Neuronal stem cell (in vitro differentiated cells): ENCODE measurements at regions not wholly inside any gene's neighbourhood (a gene's known extent, or its start where the extent isn't known, plus 50 kb on each side); places are given as distances from the start of the nearest gene placed in this dataset.

Source experiments
- DNase-seq: peaks from one replicate; pipeline ENCODE4 v3.0.0-alpha.2; 2013; ENCODE audit warnings: low spot score
- H2AFZ ChIP-seq: one replicate; pipeline ENCODE4 v1.6.1; 2013; ENCODE audit warnings: mild to moderate bottlenecking, low read length, inconsistent platforms
- H2AK5ac ChIP-seq: 2 replicates; pipeline ENCODE4 v1.6.1; 2013; ENCODE audit warnings: low read depth, mild to moderate bottlenecking, inconsistent platforms, low read length, moderate library complexity, mixed read lengths
- H2BK120ac ChIP-seq: 2 replicates; pipeline ENCODE4 v1.6.1; 2013; ENCODE audit warnings: low read depth, mild to moderate bottlenecking, inconsistent platforms, low read length, moderate library complexity, mixed read lengths
- H2BK12ac ChIP-seq: one replicate; pipeline ENCODE4 v1.6.1; 2013; ENCODE audit warnings: low read length, inconsistent platforms
- H2BK15ac ChIP-seq: 2 replicates; pipeline ENCODE4 v1.6.1; 2013; ENCODE audit warnings: mild to moderate bottlenecking, low read length, inconsistent platforms, mixed read lengths
- H2BK5ac ChIP-seq: one replicate; pipeline ENCODE4 v1.6.1; 2013; ENCODE audit warnings: inconsistent platforms, mild to moderate bottlenecking, low read length, moderate library complexity
- H3K14ac ChIP-seq: one replicate; pipeline ENCODE4 v1.6.1; 2013; ENCODE audit warnings: low read length, inconsistent platforms
- H3K18ac ChIP-seq: 2 replicates; pipeline ENCODE4 v1.6.1; 2013; ENCODE audit warnings: low read length, inconsistent platforms
- H3K23ac ChIP-seq: 2 replicates; pipeline ENCODE4 v1.6.1; 2013; ENCODE audit warnings: low read depth, mild to moderate bottlenecking, mixed read lengths, low read length, inconsistent platforms; ENCODE audit not compliant: poor library complexity
- H3K27ac ChIP-seq: replicated peaks from 3 replicates; pipeline ENCODE4 v1.5.1; 2013; ENCODE audit warnings: low read length, inconsistent platforms
- H3K27me3 ChIP-seq, 3 experiments: 2 replicates each; pipeline ENCODE4 v1.6.1; 2013; ENCODE audit warnings: low read length in 3 of 3, mild to moderate bottlenecking in 2 of 3, inconsistent platforms in 1 of 3, low read depth in 1 of 3, mixed read lengths in 1 of 3, moderate library complexity in 1 of 3; ENCODE audit not compliant: control insufficient read depth in 3 of 3, insufficient read depth in 3 of 3
- H3K36me3 ChIP-seq, 2 donors: replicated peaks in 1 of 2; 2 replicates each; pipeline ENCODE4 v1.6.1; 2013; ENCODE audit warnings: low read length in 2 of 2; ENCODE audit not compliant: control insufficient read depth in 2 of 2, insufficient read depth in 2 of 2
- H3K4ac ChIP-seq: 2 replicates; pipeline ENCODE4 v1.6.1; 2013; ENCODE audit warnings: inconsistent platforms, mild to moderate bottlenecking, low read length, moderate library complexity
- H3K4me1 ChIP-seq, 2 donors: 1 replicate in 1 of 2; 2 replicates in 1 of 2; pipeline ENCODE4 v1.6.1; 2013; ENCODE audit warnings: low read length in 2 of 2, low read depth in 1 of 2; ENCODE audit not compliant: control insufficient read depth in 2 of 2, insufficient read depth in 1 of 2
- H3K4me2 ChIP-seq: one replicate; pipeline ENCODE4 v1.6.1; 2013; ENCODE audit warnings: mild to moderate bottlenecking, low read length, inconsistent platforms; ENCODE audit not compliant: insufficient read depth, poor library complexity, severe bottlenecking
- H3K4me3 ChIP-seq, 2 donors: 2 replicates each; pipeline ENCODE4 v1.5.1; 2013; ENCODE audit warnings: low read length in 2 of 2, mild to moderate bottlenecking in 2 of 2, inconsistent platforms in 1 of 2, moderate library complexity in 1 of 2
- H3K79me1 ChIP-seq: one replicate; pipeline ENCODE4 v1.6.1; 2013; ENCODE audit warnings: low read depth, mild to moderate bottlenecking, inconsistent platforms, low read length, moderate library complexity
- H3K9ac ChIP-seq: one replicate; pipeline ENCODE4 v1.6.1; 2013; ENCODE audit warnings: mild to moderate bottlenecking, low read depth, low read length, inconsistent platforms; ENCODE audit not compliant: poor library complexity
- H3K9me3 ChIP-seq, 2 donors: replicated peaks in 1 of 2; 2 replicates each; pipeline versions ENCODE3 to v1.6.1; 2013; ENCODE audit warnings: low read length in 2 of 2, mild to moderate bottlenecking in 2 of 2, inconsistent platforms in 1 of 2, low read depth in 1 of 2, mixed read lengths in 1 of 2, moderate library complexity in 1 of 2; ENCODE audit not compliant: control insufficient read depth in 2 of 2, insufficient read depth in 1 of 2
- H4K8ac ChIP-seq: one replicate; pipeline ENCODE4 v1.6.1; 2013; ENCODE audit warnings: low read depth, mild to moderate bottlenecking, inconsistent platforms, low read length, moderate library complexity
- H4K91ac ChIP-seq: one replicate; pipeline ENCODE4 v1.6.1; 2013; ENCODE audit warnings: low read length, low read depth, mild to moderate bottlenecking, inconsistent platforms; ENCODE audit not compliant: poor library complexity
- WGBS, 2 donors: extraction: QIAGEN DNeasy Blood & Tissue Kit; methylation state at CpG; one replicate each; pipeline ENCODE4 v1.1.7; 2013; ENCODE audit warnings: missing lambda C conversion rate in 2 of 2, mixed read lengths in 1 of 2; ENCODE audit not compliant: insufficient read length in 2 of 2, insufficient replicate concordance in 1 of 2; ENCODE audit errors: extremely low coverage in 2 of 2; 5-methylcytosine and 5-hydroxymethylcytosine counted together

- Histone ChIP-seq H3K4me1 (peaks cover 0 to 3% of the 10 kb centered on the region in 2 donors), H3K27ac (no peak overlapping the region), H3K23ac (no peak overlapping the region), H3K4ac (no peak overlapping the region), H2BK12ac (no peak overlapping the region), H3K4me2 (no peak overlapping the region), H2BK5ac (no peak overlapping the region), H3K9me3 (no peaks in the 10 kb centered on the region), H3K18ac (no peak overlapping the region), H3K9ac (no peak overlapping the region), H3K14ac (no peak overlapping the region), H2AFZ (no peak overlapping the region), H2BK15ac (no peak overlapping the region), H3K27me3 (no peaks in the 10 kb centered on the region), H4K91ac (no peak overlapping the region), H4K8ac (no peak overlapping the region), H2BK120ac (no peak overlapping the region), H2AK5ac (no peak overlapping the region), H3K36me3 (no peaks in the 10 kb centered on the region), H3K4me3 (no peak overlapping the region), H3K79me1 (no peaks in the 10 kb centered on the region)
- no peak for DNase-seq
These were observed 630.2 kb upstream of the NR3C2 start for GRCh38 chr4:149072384-149072783.

GRCh38 chr4:149065753-149066152, 623.5 kb upstream of the NR3C2 start:
- no peak overlapping the region for H4K91ac ChIP-seq

GRCh38 chr4:149062997-149063396, 620.8 kb upstream of the NR3C2 start:
- H3K79me1 ChIP-seq = no peaks in the 10 kb centered on the region
- no peak overlapping the region for H2BK15ac ChIP-seq
- no peak overlapping the region for H2BK5ac ChIP-seq
- WGBS, 2 donors = no CpG with 5 or more reads among the region's 2 CpGs
- H3K27ac ChIP-seq = no peak overlapping the region
- no peaks in the 10 kb centered on the region for H3K27me3 ChIP-seq
- no peak overlapping the region for H3K9ac ChIP-seq
- no peak overlapping the region for H3K4me2 ChIP-seq
- H3K4me3 ChIP-seq = no peak overlapping the region
- H3K4me1 ChIP-seq = no peaks in the 10 kb centered on the region
- no peak overlapping the region for H3K23ac ChIP-seq
- H3K14ac ChIP-seq = no peak overlapping the region
- no peak overlapping the region for H2AFZ ChIP-seq
- no peak overlapping the region for H3K4ac ChIP-seq
- H3K9me3 ChIP-seq = no peaks in the 10 kb centered on the region
- H2BK12ac ChIP-seq = no peak overlapping the region
- no peaks in the 10 kb centered on the region for H3K36me3 ChIP-seq
- no peak overlapping the region for H3K18ac ChIP-seq
- no peak for DNase-seq
- H2BK120ac ChIP-seq = no peak overlapping the region
- no peak overlapping the region for H2AK5ac ChIP-seq
- H4K8ac ChIP-seq = no peak overlapping the region
- no peak overlapping the region for H4K91ac ChIP-seq

More at GRCh38 chr4:149065753-149066152, 623.5 kb upstream of the NR3C2 start:
- Histone ChIP-seq H3K36me3 (no peaks in the 10 kb centered on the region), H3K23ac (no peak overlapping the region), H3K27ac (no peak overlapping the region), H4K8ac (no peak overlapping the region), H2BK15ac (no peak overlapping the region), H3K9ac (no peak overlapping the region), H2AK5ac (no peak overlapping the region), H2BK5ac (no peak overlapping the region), H3K14ac (no peak overlapping the region), H2BK12ac (no peak overlapping the region), H3K4me2 (no peak overlapping the region), H2AFZ (no peak overlapping the region), H3K18ac (no peak overlapping the region), H3K4me1 (no peaks in the 10 kb centered on the region), H3K4ac (no peak overlapping the region), H3K27me3 (no peaks in the 10 kb centered on the region), H3K4me3 (no peak overlapping the region), H3K79me1 (no peaks in the 10 kb centered on the region), H2BK120ac (no peak overlapping the region), H3K9me3 (no peaks in the 10 kb centered on the region)
- no CpG with 5 or more reads among the region's 1 CpG for WGBS, 2 donors
- DNase-seq = no peak

GRCh38 chr4:149057594-149057993, 615.4 kb upstream of the NR3C2 start:
- H4K8ac ChIP-seq = no peak overlapping the region

More at GRCh38 chr4:149057594-149057993, 615.4 kb upstream of the NR3C2 start:
- Histone ChIP-seq H2BK5ac (no peak overlapping the region), H3K27ac (no peak overlapping the region), H3K27me3 (no peaks in the 10 kb centered on the region), H3K36me3 (no peaks in the 10 kb centered on the region), H3K23ac (no peak overlapping the region), H2AFZ (no peak overlapping the region), H2BK120ac (no peak overlapping the region), H3K18ac (no peak overlapping the region), H2BK15ac (no peak overlapping the region), H3K9me3 (no peaks in the 10 kb centered on the region), H3K79me1 (no peaks in the 10 kb centered on the region), H2BK12ac (no peak overlapping the region), H3K9ac (no peak overlapping the region), H3K4me3 (no peak overlapping the region), H3K4me1 (no peaks in the 10 kb centered on the region), H3K4ac (no peak overlapping the region), H4K91ac (no peak overlapping the region), H3K4me2 (no peak overlapping the region), H3K14ac (no peak overlapping the region), H2AK5ac (no peak overlapping the region)
- no peak for DNase-seq
- no CpG with 5 or more reads among the region's 3 CpGs for WGBS, 2 donors
